Cardiac fibroblast (primary cell): ENCODE measurements at regions not wholly inside any gene's neighbourhood (a gene's known extent, or its start where the extent isn't known, plus 50 kb on each side); places are given as distances from the start of the nearest gene placed in this dataset.

ENCODE experiments used
- DNase-seq, 2 donors: peaks; one replicate each; pipeline versions ENCODE4 v3.0.0 to v3.0.0-alpha.2; 2010; ENCODE audit warnings: low read depth in 2 of 2
- H3K4me3 ChIP-seq, 2 donors: replicated peaks in 1 of 2; 1 replicate in 1 of 2; 2 replicates in 1 of 2; pipeline ENCODE4 v1.5.1; 2011; ENCODE audit warnings: low read depth in 2 of 2, low read length in 2 of 2, mild to moderate bottlenecking in 2 of 2, moderate library complexity in 1 of 2
- CTCF ChIP-seq: IDR thresholded peaks from one replicate; pipeline ENCODE4 v1.5.1; 2011; ENCODE audit warnings: low read depth, mild to moderate bottlenecking, low read length, inconsistent platforms

DNA sequence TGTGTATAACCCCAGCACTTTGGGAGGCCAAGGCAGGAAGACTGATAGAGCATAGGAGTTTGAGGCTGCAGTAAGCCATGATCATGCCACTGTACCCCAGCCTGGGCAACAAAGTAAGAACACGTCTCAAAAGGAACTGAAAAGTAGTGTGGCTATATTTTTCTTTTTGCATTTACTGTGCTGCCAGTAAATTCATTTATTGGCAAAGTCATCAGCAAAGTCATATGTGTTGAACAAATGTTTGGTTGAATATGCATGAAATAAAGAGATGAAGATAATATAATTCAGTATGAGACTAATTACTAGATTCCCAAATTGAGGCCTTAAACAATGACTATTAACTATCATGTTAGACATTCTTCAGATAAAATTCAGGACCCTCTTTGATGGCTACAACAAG lies 829.1 kb downstream of the PCDH7 start:
- no peak for TF ChIP-seq CTCF
- no peak overlapping the region for H3K4me3 ChIP-seq
- no peak for DNase-seq

DNA sequence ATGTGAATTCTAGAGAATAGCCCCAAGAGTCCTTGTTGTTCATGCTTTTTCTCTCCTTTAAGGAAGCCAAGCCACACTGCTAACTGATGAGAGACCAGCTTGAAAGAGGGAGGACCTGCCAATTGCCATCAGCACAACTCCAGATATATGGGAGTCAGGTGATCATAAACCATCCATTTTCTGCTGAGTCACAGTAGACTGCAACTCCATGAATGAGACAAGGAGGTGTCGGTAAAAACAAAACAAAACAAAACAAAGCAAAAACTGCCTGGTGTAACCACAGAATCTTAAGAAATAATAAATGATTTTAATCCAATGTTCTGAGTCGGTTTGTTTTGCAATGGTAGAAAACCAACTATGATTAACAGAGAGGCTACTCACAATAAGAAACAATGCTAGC lies 837.3 kb downstream of the PCDH7 start:
- DNase-seq = peak in 1 of 2 donors; percentile 39
- H3K4me3 ChIP-seq = no peak overlapping the region
- no peak for TF ChIP-seq CTCF

DNA sequence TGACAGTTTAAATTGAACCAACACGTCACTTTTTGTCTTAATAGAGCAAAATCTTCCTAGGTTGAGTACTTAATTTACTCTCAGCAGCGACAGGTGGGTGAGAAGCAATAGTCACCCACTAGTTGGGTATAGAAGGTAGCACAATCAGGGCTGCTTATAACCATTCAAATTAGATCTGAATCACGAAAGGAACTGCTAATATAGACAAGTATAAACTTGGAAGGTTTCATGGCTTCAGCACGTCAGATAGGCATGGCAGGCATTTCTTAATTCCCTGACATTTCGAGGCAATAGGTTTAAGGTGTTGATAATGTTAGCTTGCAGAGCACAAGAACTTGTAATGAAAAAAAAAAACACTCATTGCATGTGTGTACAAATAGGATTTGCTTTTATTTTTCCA lies 853.4 kb downstream of the PCDH7 start:
- no peak for DNase-seq

DNA sequence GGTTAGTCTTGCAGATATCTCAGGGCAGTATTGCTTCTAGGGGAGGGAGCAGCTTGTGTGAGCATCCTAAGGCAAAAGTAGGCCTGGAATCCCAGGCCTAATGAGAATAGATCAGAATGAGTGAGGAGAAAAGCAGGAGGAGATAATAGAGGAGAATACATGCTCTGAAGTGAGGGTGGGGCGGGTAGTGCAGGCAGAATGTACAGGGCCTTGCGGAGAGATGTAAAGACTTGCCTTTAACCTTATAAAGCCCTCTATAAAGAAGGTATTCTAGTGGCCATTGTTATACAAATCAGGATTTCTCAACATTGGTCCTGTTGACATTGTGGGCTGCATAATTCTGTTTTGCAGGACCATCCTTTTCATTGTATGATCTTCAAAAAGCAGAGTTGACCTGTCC lies 855.3 kb downstream of the PCDH7 start:
- TF ChIP-seq CTCF = no peak
- no peak for DNase-seq
- no peak overlapping the region for H3K4me3 ChIP-seq

More for the DNA sequence above, 853.4 kb downstream of the PCDH7 start:
- no peak for TF ChIP-seq CTCF
- H3K4me3 ChIP-seq = no peak overlapping the region

DNA sequence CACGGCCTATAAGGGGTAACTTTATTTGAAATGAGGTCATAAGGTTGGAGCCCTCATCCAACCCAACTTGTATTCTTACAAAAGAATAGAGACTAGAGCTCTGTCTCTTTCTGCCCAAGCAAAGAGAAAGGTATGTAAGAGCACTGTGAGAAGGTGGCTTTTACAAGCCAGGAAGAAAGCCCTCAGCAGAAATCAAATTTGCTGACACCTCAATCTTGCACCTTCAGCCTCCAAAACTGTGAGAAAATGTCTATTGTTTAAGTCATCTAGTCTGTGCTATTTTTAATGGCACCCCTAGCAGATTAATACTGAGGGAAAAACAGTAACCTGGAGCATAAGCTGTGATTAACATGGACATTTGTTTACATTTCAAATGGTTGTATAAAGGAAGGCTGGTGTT lies 860.7 kb downstream of the PCDH7 start:
- no peak for TF ChIP-seq CTCF
- no peak for DNase-seq
- H3K4me3 ChIP-seq = no peak overlapping the region

- no peak for DNase-seq
- no peak for TF ChIP-seq CTCF
- no peak overlapping the region for H3K4me3 ChIP-seq
Observed at GRCh38 chr4:31585503-31585902, 865.3 kb downstream of the PCDH7 start.

GRCh38 chr4:31592293-31592692 lies 872.1 kb downstream of the PCDH7 start:
- no peak for TF ChIP-seq CTCF

More at GRCh38 chr4:31592293-31592692, 872.1 kb downstream of the PCDH7 start:
- H3K4me3 ChIP-seq = no peak overlapping the region
- no peak for DNase-seq
